Liver (tissue), 3 donors: ENCODE measurements at regions not wholly inside any gene's neighbourhood (a gene's known extent, or its start where the extent isn't known, plus 50 kb on each side); places are given as distances from the start of the nearest gene placed in this dataset.

Source experiments
- EGR1 ChIP-seq, 2 donors: IDR thresholded peaks; 2 replicates each; pipeline ENCODE4 v1.6.1; 2016 to 2018; ENCODE audit warnings: antibody characterized with exemption in 2 of 2, low read depth in 2 of 2
- FOXA1 ChIP-seq: IDR thresholded peaks from 2 replicates; pipeline ENCODE4 v1.6.1; 2016; ENCODE audit warnings: antibody characterized with exemption
- GABPA ChIP-seq, 2 donors: IDR thresholded peaks in 1 of 2; conservative IDR thresholded peaks in 1 of 2; 2 replicates each; pipeline ENCODE4 v1.6.1; 2016; ENCODE audit warnings: antibody characterized with exemption in 2 of 2, mild to moderate bottlenecking in 1 of 2, moderate library complexity in 1 of 2
- HNF4A ChIP-seq, 2 donors: conservative IDR thresholded peaks; 2 replicates each; pipeline ENCODE4 v1.6.1; 2016; ENCODE audit warnings: antibody characterized with exemption in 2 of 2, mild to moderate bottlenecking in 2 of 2
- MAX ChIP-seq: IDR thresholded peaks from 2 replicates; pipeline ENCODE4 v1.6.1; 2016; ENCODE audit warnings: antibody characterized with exemption
- RAD21 ChIP-seq, 2 donors: IDR thresholded peaks; 2 replicates each; pipeline ENCODE4 v1.6.1; 2016; ENCODE audit warnings: antibody characterized with exemption in 2 of 2, mild to moderate bottlenecking in 2 of 2
- RXRA ChIP-seq, 2 donors: IDR thresholded peaks; 2 replicates each; pipeline ENCODE4 v1.6.1; 2017 to 2018; ENCODE audit warnings: antibody characterized with exemption in 2 of 2, mild to moderate bottlenecking in 1 of 2
- SP1 ChIP-seq: IDR thresholded peaks from 2 replicates; pipeline ENCODE4 v1.6.1; 2018; ENCODE audit warnings: antibody characterized with exemption, mild to moderate bottlenecking
- TAF1 ChIP-seq: conservative IDR thresholded peaks from 2 replicates; pipeline ENCODE4 v1.6.1; 2016; ENCODE audit warnings: antibody characterized with exemption, mild to moderate bottlenecking
- YY1 ChIP-seq: IDR thresholded peaks from 2 replicates; pipeline ENCODE4 v1.6.1; 2016; ENCODE audit warnings: antibody characterized with exemption, mild to moderate bottlenecking
- TF ChIP-seq, protein P1 (sequence below): fragments of 150-350 bp; IDR thresholded peaks from 2 replicates; pipeline ENCODE4 v1.5.1; 2017; ENCODE audit warnings: improper control_type of control experiment, low read depth, low read length; ENCODE audit not compliant: missing input control
- donor health status: healthy.
- donor health status: healthy.

DNA sequence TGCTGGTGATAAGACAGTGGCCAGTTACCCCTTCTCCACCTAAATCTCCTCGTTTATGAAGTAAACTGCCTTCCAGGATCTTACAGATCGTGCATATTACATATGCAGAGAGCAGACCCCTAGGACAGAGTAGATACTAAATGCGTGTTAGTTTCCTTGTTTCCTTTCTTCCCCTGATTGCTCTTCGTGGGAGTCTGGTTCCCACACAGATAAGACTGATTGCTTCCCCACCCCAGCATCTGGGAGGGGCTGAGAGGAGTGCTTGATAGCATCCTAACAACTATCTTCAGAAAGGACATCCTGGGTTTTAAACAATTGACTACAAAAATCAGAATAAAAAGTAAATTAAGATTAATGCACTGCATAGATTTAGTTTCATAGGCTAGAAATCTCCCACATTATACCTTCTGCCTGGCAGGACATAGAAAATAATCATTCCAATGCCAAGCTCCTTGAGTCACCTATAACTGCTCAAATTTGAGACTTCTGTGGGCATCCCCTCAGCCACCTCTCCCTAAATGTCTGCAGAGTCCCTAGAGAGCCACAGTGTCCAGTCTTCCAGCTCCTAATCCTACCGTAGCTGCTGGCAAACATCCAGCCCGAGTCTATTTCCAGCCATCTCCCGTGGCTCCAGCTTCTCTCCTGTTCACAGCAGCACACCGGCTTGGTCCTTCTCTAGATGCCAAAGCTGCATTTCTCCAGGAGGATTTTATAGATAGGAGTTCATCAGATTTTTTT is 128.3 kb downstream of the LRRC30 start:
- no peak for TF ChIP-seq FOXA1
- no peak for TF ChIP-seq HNF4A (conservative IDR thresholded peaks at IDR 0.05)
- TF ChIP-seq, protein P1, sequence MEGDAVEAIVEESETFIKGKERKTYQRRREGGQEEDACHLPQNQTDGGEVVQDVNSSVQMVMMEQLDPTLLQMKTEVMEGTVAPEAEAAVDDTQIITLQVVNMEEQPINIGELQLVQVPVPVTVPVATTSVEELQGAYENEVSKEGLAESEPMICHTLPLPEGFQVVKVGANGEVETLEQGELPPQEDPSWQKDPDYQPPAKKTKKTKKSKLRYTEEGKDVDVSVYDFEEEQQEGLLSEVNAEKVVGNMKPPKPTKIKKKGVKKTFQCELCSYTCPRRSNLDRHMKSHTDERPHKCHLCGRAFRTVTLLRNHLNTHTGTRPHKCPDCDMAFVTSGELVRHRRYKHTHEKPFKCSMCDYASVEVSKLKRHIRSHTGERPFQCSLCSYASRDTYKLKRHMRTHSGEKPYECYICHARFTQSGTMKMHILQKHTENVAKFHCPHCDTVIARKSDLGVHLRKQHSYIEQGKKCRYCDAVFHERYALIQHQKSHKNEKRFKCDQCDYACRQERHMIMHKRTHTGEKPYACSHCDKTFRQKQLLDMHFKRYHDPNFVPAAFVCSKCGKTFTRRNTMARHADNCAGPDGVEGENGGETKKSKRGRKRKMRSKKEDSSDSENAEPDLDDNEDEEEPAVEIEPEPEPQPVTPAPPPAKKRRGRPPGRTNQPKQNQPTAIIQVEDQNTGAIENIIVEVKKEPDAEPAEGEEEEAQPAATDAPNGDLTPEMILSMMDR: no peak
- no peak for TF ChIP-seq RAD21 (IDR thresholded peaks at IDR 0.05)
- no peak for TF ChIP-seq GABPA (IDR thresholded peaks at IDR 0.05 in 1 of 2, conservative IDR thresholded peaks at IDR 0.05 in 1 of 2)
- no peak for TF ChIP-seq MAX
- TF ChIP-seq TAF1: no peak
- no peak for TF ChIP-seq YY1
- no peak for TF ChIP-seq SP1
- TF ChIP-seq RXRA (IDR thresholded peaks at IDR 0.05): no peak
- no peak for TF ChIP-seq EGR1 (IDR thresholded peaks at IDR 0.05; ENCODE audit: low read depth in 2 of 2)
